ENCODE measurements at regions not wholly inside any gene's neighbourhood (a gene's known extent, or its start where the extent isn't known, plus 50 kb on each side); places are given as distances from the start of the nearest gene placed in this dataset.

GRCh38 chr1:81681114-81681513 lies 119.6 kb upstream of the ADGRL2 start:
- Histone ChIP-seq H3K27me3 (ENCODE audit: insufficient read depth, poor library complexity, severe bottlenecking) (no peaks in the 10 kb centered on the region), H3K4me3 (replicated peaks; ENCODE audit: insufficient read depth, low read length) (no peak overlapping the region), H3K27ac (replicated peaks) (no peak overlapping the region)
- no peak for TF ChIP-seq SPI1 (IDR thresholded peaks at IDR 0.05; ENCODE audit: borderline replicate concordance, low read depth)
- no peak for DNase-seq (ENCODE audit: low read depth in 1 of 2, low spot score in 1 of 2)

- no peak for DNase-seq (ENCODE audit: low read depth in 1 of 2, low spot score in 1 of 2)
- Histone ChIP-seq H3K27ac (replicated peaks) (no peak overlapping the region), H3K27me3 (ENCODE audit: insufficient read depth, poor library complexity, severe bottlenecking) (no peaks in the 10 kb centered on the region), H3K4me3 (replicated peaks; ENCODE audit: insufficient read depth, low read length) (no peak overlapping the region)
- TF ChIP-seq SPI1 (IDR thresholded peaks at IDR 0.05; ENCODE audit: borderline replicate concordance, low read depth): no peak
- no peak for TF ChIP-seq CTCF (IDR thresholded peaks at IDR 0.05; ENCODE audit: insufficient read depth, low read length)
- no peak for TF ChIP-seq GABPA (IDR thresholded peaks at IDR 0.05; ENCODE audit: low read depth)
- TF ChIP-seq POLR2AphosphoS5 (IDR thresholded peaks at IDR 0.05; ENCODE audit: low read depth): no peak
- TF ChIP-seq, protein P1, sequence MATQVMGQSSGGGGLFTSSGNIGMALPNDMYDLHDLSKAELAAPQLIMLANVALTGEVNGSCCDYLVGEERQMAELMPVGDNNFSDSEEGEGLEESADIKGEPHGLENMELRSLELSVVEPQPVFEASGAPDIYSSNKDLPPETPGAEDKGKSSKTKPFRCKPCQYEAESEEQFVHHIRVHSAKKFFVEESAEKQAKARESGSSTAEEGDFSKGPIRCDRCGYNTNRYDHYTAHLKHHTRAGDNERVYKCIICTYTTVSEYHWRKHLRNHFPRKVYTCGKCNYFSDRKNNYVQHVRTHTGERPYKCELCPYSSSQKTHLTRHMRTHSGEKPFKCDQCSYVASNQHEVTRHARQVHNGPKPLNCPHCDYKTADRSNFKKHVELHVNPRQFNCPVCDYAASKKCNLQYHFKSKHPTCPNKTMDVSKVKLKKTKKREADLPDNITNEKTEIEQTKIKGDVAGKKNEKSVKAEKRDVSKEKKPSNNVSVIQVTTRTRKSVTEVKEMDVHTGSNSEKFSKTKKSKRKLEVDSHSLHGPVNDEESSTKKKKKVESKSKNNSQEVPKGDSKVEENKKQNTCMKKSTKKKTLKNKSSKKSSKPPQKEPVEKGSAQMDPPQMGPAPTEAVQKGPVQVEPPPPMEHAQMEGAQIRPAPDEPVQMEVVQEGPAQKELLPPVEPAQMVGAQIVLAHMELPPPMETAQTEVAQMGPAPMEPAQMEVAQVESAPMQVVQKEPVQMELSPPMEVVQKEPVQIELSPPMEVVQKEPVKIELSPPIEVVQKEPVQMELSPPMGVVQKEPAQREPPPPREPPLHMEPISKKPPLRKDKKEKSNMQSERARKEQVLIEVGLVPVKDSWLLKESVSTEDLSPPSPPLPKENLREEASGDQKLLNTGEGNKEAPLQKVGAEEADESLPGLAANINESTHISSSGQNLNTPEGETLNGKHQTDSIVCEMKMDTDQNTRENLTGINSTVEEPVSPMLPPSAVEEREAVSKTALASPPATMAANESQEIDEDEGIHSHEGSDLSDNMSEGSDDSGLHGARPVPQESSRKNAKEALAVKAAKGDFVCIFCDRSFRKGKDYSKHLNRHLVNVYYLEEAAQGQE (IDR thresholded peaks at IDR 0.05; ENCODE audit: insufficient replicate concordance, low read depth): no peak
Measured at GRCh38 chr1:81679942-81680341, 120.8 kb upstream of the ADGRL2 start.

DNA sequence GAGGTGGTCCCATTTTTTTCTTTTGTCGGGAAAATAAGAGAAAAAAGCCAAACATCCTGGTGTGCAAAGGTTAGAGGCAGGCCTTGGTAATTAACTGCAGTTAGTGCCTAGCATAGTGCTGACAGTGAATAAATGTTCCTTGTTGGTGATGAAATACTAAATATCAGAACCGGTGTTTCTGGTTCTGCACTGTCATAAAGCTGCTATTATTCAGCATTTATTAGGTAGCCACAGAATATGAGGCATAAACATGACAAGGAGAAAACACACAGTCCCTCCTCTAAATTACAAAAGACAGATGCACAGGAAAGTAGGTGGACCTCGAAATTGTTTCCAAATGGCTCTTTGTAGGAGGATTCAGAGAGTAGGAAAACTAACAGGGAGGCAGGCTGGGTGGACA lies 122.0 kb upstream of the ADGRL2 start:
- TF ChIP-seq CTCF (IDR thresholded peaks at IDR 0.05; ENCODE audit: insufficient read depth, low read length): no peak
- TF ChIP-seq POLR2AphosphoS5 (IDR thresholded peaks at IDR 0.05; ENCODE audit: low read depth): no peak
- TF ChIP-seq GABPA (IDR thresholded peaks at IDR 0.05; ENCODE audit: low read depth): no peak
- TF ChIP-seq, protein P1 (IDR thresholded peaks at IDR 0.05; ENCODE audit: insufficient replicate concordance, low read depth): no peak
- no peak for TF ChIP-seq SPI1 (IDR thresholded peaks at IDR 0.05; ENCODE audit: borderline replicate concordance, low read depth)
- no peak overlapping the region for H3K4me3 ChIP-seq (replicated peaks; ENCODE audit: insufficient read depth, low read length)
- H3K27ac ChIP-seq (replicated peaks): no peak overlapping the region
- H3K27me3 ChIP-seq (ENCODE audit: insufficient read depth, poor library complexity, severe bottlenecking): no peaks in the 10 kb centered on the region
- no peak for DNase-seq (ENCODE audit: low read depth in 1 of 2, low spot score in 1 of 2)

- DNase-seq (ENCODE audit: low read depth in 1 of 2, low spot score in 1 of 2): no peak
- Histone ChIP-seq H3K4me3 (replicated peaks; ENCODE audit: insufficient read depth, low read length) (no peak overlapping the region), H3K27me3 (ENCODE audit: insufficient read depth, poor library complexity, severe bottlenecking) (no peaks in the 10 kb centered on the region), H3K27ac (replicated peaks) (no peak overlapping the region)
- no peak for TF ChIP-seq CTCF (IDR thresholded peaks at IDR 0.05; ENCODE audit: insufficient read depth, low read length)
Measured at GRCh38 chr1:81672766-81673165, 128.0 kb upstream of the ADGRL2 start.
